IMR-90 (cell line): ENCODE measurements at regions not wholly inside any gene's neighbourhood (a gene's known extent, or its start where the extent isn't known, plus 50 kb on each side); places are given as distances from the start of the nearest gene placed in this dataset.

Experiments
- ATAC-seq: fragments of 200-7000 bp; cut with Tn5 transposase; 2 replicates; pipeline ENCODE4 v1.9.1; 2020; ENCODE audit warnings: low read depth, mild to moderate bottlenecking, moderate library complexity
- BruUV-seq: library from RNA; stranded (reverse); fragments of 400-500 nt; replicated peaks from 2 replicates; lab custom pipeline; 2021; lab: Mats Ljungman, UMichigan
- CTCF ChIA-PET: fragments of 300-600 bp; formaldehyde crosslinking; extraction: SDS; loops from one replicate; lab custom pipeline; 2021; ENCODE audit warnings: antibody characterized with exemption; lab: Yijun Ruan, JAX
- POLR2A ChIA-PET: fragments of 300-600 bp; sonication (Branson Sonifier 250); formaldehyde crosslinking; loops from one replicate; lab custom pipeline; 2022; ENCODE audit warnings: antibody characterized with exemption; ENCODE audit not compliant: unreplicated experiment; lab: Charles Lee
- DNase-seq: peaks from one replicate; pipeline ENCODE4 v3.0.0; 2013
- H2AFZ ChIP-seq: replicated peaks from 2 replicates; pipeline ENCODE3; 2013; ENCODE audit warnings: low read length, mild to moderate bottlenecking; ENCODE audit not compliant: poor library complexity
- H2AK5ac ChIP-seq: 2 replicates; pipeline ENCODE4 v1.6.1; 2013; ENCODE audit warnings: low read depth, low read length, inconsistent platforms
- H2AK9ac ChIP-seq: replicated peaks from 2 replicates; pipeline ENCODE3; 2013; ENCODE audit warnings: mild to moderate bottlenecking, low read depth, low read length, moderate library complexity; ENCODE audit not compliant: poor library complexity
- H2BK120ac ChIP-seq: 2 replicates; pipeline ENCODE4 v1.6.1; 2013; ENCODE audit warnings: low read depth, low read length, inconsistent platforms
- H2BK15ac ChIP-seq: 3 replicates; pipeline ENCODE4 v1.6.1; 2013; ENCODE audit warnings: low read depth, low read length, inconsistent platforms
- H2BK20ac ChIP-seq: 2 replicates; pipeline ENCODE4 v1.6.1; 2013; ENCODE audit warnings: low read depth, mild to moderate bottlenecking, inconsistent platforms, low read length, moderate library complexity
- H2BK5ac ChIP-seq: 2 replicates; pipeline ENCODE4 v1.6.1; 2013; ENCODE audit warnings: mild to moderate bottlenecking, low read depth, low read length, inconsistent platforms; ENCODE audit not compliant: poor library complexity, severe bottlenecking
- H3K14ac ChIP-seq: replicated peaks from 2 replicates; pipeline ENCODE4 v1.6.1; 2013; ENCODE audit warnings: low read depth, low read length, inconsistent platforms
- H3K18ac ChIP-seq: 2 replicates; pipeline ENCODE4 v1.6.1; 2013; ENCODE audit warnings: low read depth, low read length, control low read depth
- H3K23ac ChIP-seq: 2 replicates; pipeline ENCODE4 v1.6.1; 2013; ENCODE audit warnings: low read depth, low read length, inconsistent platforms
- H3K27ac ChIP-seq: 2 replicates; pipeline ENCODE4 v1.5.1; 2013; ENCODE audit warnings: mild to moderate bottlenecking, control low read depth, low read length; ENCODE audit not compliant: insufficient read depth
- H3K27me3 ChIP-seq: 2 replicates; pipeline ENCODE4 v1.6.1; 2013; ENCODE audit warnings: low read length; ENCODE audit not compliant: control insufficient read depth, insufficient read depth
- H3K36me3 ChIP-seq: 2 replicates; pipeline ENCODE4 v1.6.1; 2013; ENCODE audit warnings: low read length, mixed read lengths; ENCODE audit not compliant: control insufficient read depth, insufficient read depth
- H3K4ac ChIP-seq: 2 replicates; pipeline ENCODE4 v1.6.1; 2013; ENCODE audit warnings: low read depth, low read length, inconsistent platforms
- H3K4me1 ChIP-seq: 2 replicates; pipeline ENCODE4 v1.6.1; 2013; ENCODE audit warnings: low read length, mixed read lengths; ENCODE audit not compliant: control insufficient read depth, insufficient read depth
- H3K4me2 ChIP-seq: 2 replicates; pipeline ENCODE4 v1.6.1; 2013; ENCODE audit warnings: low read depth, mild to moderate bottlenecking, control low read depth, low read length, moderate library complexity
- H3K4me3 ChIP-seq: 2 replicates; pipeline ENCODE4 v1.5.1; 2013; ENCODE audit warnings: low read depth, mild to moderate bottlenecking, control low read depth, low read length, moderate library complexity; ENCODE audit not compliant: insufficient read depth
- H3K56ac ChIP-seq: 2 replicates; pipeline ENCODE4 v1.6.1; 2013; ENCODE audit warnings: low read length, inconsistent platforms; ENCODE audit not compliant: insufficient read depth; ENCODE audit errors: extremely low read depth
- H3K79me1 ChIP-seq, 2 experiments: 2 replicates each; pipeline ENCODE4 v1.6.1; 2013; ENCODE audit warnings: low read length in 2 of 2, inconsistent platforms in 1 of 2, low read depth in 1 of 2
- H3K9ac ChIP-seq: 2 replicates; pipeline ENCODE4 v1.6.1; 2013; ENCODE audit warnings: low read depth, low read length, control low read depth
- H3K9me1 ChIP-seq: 2 replicates; pipeline ENCODE4 v1.6.1; 2013; ENCODE audit warnings: low read length, inconsistent platforms; ENCODE audit not compliant: insufficient read depth
- H3K9me3 ChIP-seq: 2 replicates; pipeline ENCODE4 v1.6.1; 2013; ENCODE audit warnings: low read length; ENCODE audit not compliant: control insufficient read depth, insufficient read depth
- H4K20me1 ChIP-seq: 2 replicates; pipeline ENCODE4 v1.6.1; 2013; ENCODE audit warnings: low read length, inconsistent platforms; ENCODE audit not compliant: insufficient read depth
- H4K5ac ChIP-seq: 2 replicates; pipeline ENCODE4 v1.6.1; 2013; ENCODE audit warnings: mild to moderate bottlenecking, low read depth, low read length, control low read depth
- H4K8ac ChIP-seq, 2 experiments: 2 replicates each; pipeline ENCODE4 v1.6.1; 2013; ENCODE audit warnings: low read depth in 2 of 2, low read length in 2 of 2, control low read depth in 1 of 2, inconsistent platforms in 1 of 2
- H4K91ac ChIP-seq: 2 replicates; pipeline ENCODE4 v1.6.1; 2013; ENCODE audit warnings: low read depth, low read length, inconsistent platforms; ENCODE audit not compliant: insufficient read depth
- BHLHE40 ChIP-seq: fragments of 150-350 bp; IDR thresholded peaks from 2 replicates; pipeline ENCODE4 v1.6.1; 2016; ENCODE audit warnings: mild to moderate bottlenecking, low read depth, low read length
- CEBPB ChIP-seq: IDR thresholded peaks from 2 replicates; pipeline ENCODE4 v1.6.1; 2012; ENCODE audit warnings: low read depth, low read length, improper control_type of control experiment
- CHD1 ChIP-seq: IDR thresholded peaks from 2 replicates; pipeline ENCODE4 v1.6.1; 2012; ENCODE audit warnings: low read depth, low read length, improper control_type of control experiment
- CTCF ChIP-seq: conservative IDR thresholded peaks from 2 replicates; pipeline ENCODE4 v1.5.1; 2012; ENCODE audit warnings: mild to moderate bottlenecking, low read depth, low read length, improper control_type of control experiment
- ELK1 ChIP-seq: fragments of 150-350 bp; IDR thresholded peaks from 2 replicates; pipeline ENCODE4 v1.6.1; 2016; ENCODE audit warnings: low read depth, mild to moderate bottlenecking, low read length, moderate library complexity, borderline replicate concordance
- FOS ChIP-seq: fragments of 150-350 bp; IDR thresholded peaks from 2 replicates; pipeline ENCODE4 v1.6.1; 2016; ENCODE audit warnings: low read depth, low read length
- MAFK ChIP-seq: IDR thresholded peaks from 2 replicates; pipeline ENCODE4 v1.6.1; 2012; ENCODE audit warnings: low read depth, low read length, improper control_type of control experiment
- MAZ ChIP-seq: IDR thresholded peaks from 2 replicates; pipeline ENCODE4 v1.6.1; 2012; ENCODE audit warnings: low read depth, mild to moderate bottlenecking, low read length, improper control_type of control experiment, moderate library complexity, borderline replicate concordance
- MXI1 ChIP-seq: IDR thresholded peaks from 2 replicates; pipeline ENCODE4 v1.6.1; 2012; ENCODE audit warnings: low read depth, mild to moderate bottlenecking, low read length, moderate library complexity, borderline replicate concordance
- NFE2L2 ChIP-seq: fragments of 150-350 bp; IDR thresholded peaks from 2 replicates; pipeline ENCODE4 v1.6.1; 2016; ENCODE audit warnings: low read depth, mild to moderate bottlenecking, low read length
- POLR2A ChIP-seq: IDR thresholded peaks from 2 replicates; pipeline ENCODE4 v1.6.1; 2012; ENCODE audit warnings: mild to moderate bottlenecking, low read depth, low read length
- RAD21 ChIP-seq: IDR thresholded peaks from 2 replicates; pipeline ENCODE4 v1.6.1; 2012; ENCODE audit warnings: low read length, improper control_type of control experiment
- RCOR1 ChIP-seq: IDR thresholded peaks from 2 replicates; pipeline ENCODE4 v1.6.1; 2012; ENCODE audit warnings: mild to moderate bottlenecking, low read length, improper control_type of control experiment; ENCODE audit not compliant: insufficient replicate concordance
- RFX5 ChIP-seq: IDR thresholded peaks from 2 replicates; pipeline ENCODE4 v1.8.0; 2012; ENCODE audit warnings: low read depth, mild to moderate bottlenecking, low read length, moderate library complexity
- SMC3 ChIP-seq: fragments of 150-350 bp; IDR thresholded peaks from 2 replicates; pipeline ENCODE4 v1.6.1; 2016; ENCODE audit warnings: low read depth, mild to moderate bottlenecking, antibody characterized with exemption, low read length, moderate library complexity
- USF2 ChIP-seq: fragments of 150-350 bp; IDR thresholded peaks from 2 replicates; pipeline ENCODE4 v1.6.1; 2017; ENCODE audit warnings: mild to moderate bottlenecking, antibody characterized with exemption, low read length, low read depth
- WGBS, 2 experiments: methylation state at CpG; one replicate each; pipeline versions ENCODE4 v1.1.5 to v1.1.7; 2013; ENCODE audit warnings: missing lambda C conversion rate in 2 of 2; ENCODE audit not compliant: insufficient read length in 1 of 2; ENCODE audit errors: extremely low coverage in 2 of 2; 5-methylcytosine and 5-hydroxymethylcytosine counted together
- dilution Hi-C: fragments of 300-500 bp; cut with HindIII; formaldehyde crosslinking; loops from one replicate; pipeline ENCODE4 v1.14.3; 2018; ENCODE audit warnings: low sequenced_read_pairs; ENCODE audit not compliant: unreplicated experiment
- in situ Hi-C: fragments of 300-500 bp; cut with MboI; formaldehyde crosslinking; loops from 3 replicates; pipeline ENCODE4 v1.14.3; 2019; ENCODE audit warnings: low sequenced_read_pairs, inconsistent platforms, mixed read lengths
- intact Hi-C: fragments of 100-400 bp; cut with micrococcal nuclease; formaldehyde crosslinking; loops from 2 replicates; pipeline ENCODE4 v1.10.0; 2022

GRCh38 chr10:121216295-121216694 is 365.1 kb downstream of the WDR11 start:
- no peak overlapping the region for H2AFZ ChIP-seq
- 40% methylated on average over 1 of the region's 2 CpGs; no CpG with 5 or more reads in 1 of the 2 experiments for WGBS, 2 experiments
- no peak overlapping the region for H4K91ac ChIP-seq
- H3K27me3 ChIP-seq: no peaks in the 10 kb centered on the region
- no peak overlapping the region for H3K9ac ChIP-seq
- H3K4me2 ChIP-seq: no peak overlapping the region
- H4K8ac ChIP-seq: no peak overlapping the region
- H3K23ac ChIP-seq: no peak overlapping the region
- DNase-seq: no peak
- no peaks in the 10 kb centered on the region for H3K36me3 ChIP-seq
- no peak overlapping the region for H2AK9ac ChIP-seq
- no peak for ATAC-seq
- H2AK5ac ChIP-seq: no peak overlapping the region
- no peaks in the 10 kb centered on the region for H3K4me1 ChIP-seq
- H3K4ac ChIP-seq: no peak overlapping the region
- H2BK20ac ChIP-seq: no peak overlapping the region
- no peaks in the 10 kb centered on the region for H4K20me1 ChIP-seq
- no TSS peak for BruUV-seq
- no peak overlapping the region for H2BK5ac ChIP-seq
- H2BK15ac ChIP-seq: no peak overlapping the region
- H3K14ac ChIP-seq: no peak overlapping the region
- ChIA-PET POLR2A (no interaction called here), CTCF (no interaction called here)
- H3K9me1 ChIP-seq: no peaks in the 10 kb centered on the region
- dilution Hi-C loops (no loop called here), intact Hi-C loops (no loop called here), in situ Hi-C loops (no loop called here)
- H3K56ac ChIP-seq: no peak overlapping the region
- peaks cover 29% of the 10 kb centered on the region for H3K9me3 ChIP-seq
- TF ChIP-seq MAZ (no peak), CEBPB (no peak), MXI1 (no peak), CHD1 (no peak), RCOR1 (no peak), NFE2L2 (no peak), MAFK (no peak), USF2 (no peak), SMC3 (no peak), POLR2A (no peak), ELK1 (no peak), FOS (no peak), RFX5 (no peak), BHLHE40 (no peak), RAD21 (no peak), CTCF (no peak)
- no peak overlapping the region for H2BK120ac ChIP-seq
- no peak overlapping the region for H3K4me3 ChIP-seq
- no peak overlapping the region for H3K27ac ChIP-seq
- H4K5ac ChIP-seq: no peak overlapping the region
- H3K79me1 ChIP-seq: no peaks in the 10 kb centered on the region
- H3K18ac ChIP-seq: no peak overlapping the region
